Heart left ventricle (tissue), 16 donors: ENCODE measurements at regions not wholly inside any gene's neighbourhood (a gene's known extent, or its start where the extent isn't known, plus 50 kb on each side); places are given as distances from the start of the nearest gene placed in this dataset.

Source experiments
- ATAC-seq, 4 donors: fragments of 200-7000 bp; cut with Tn5 transposase; one replicate each; pipeline ENCODE4 v1.9.1; 2020 to 2022; ENCODE audit warnings: moderate library complexity in 4 of 4, mild to moderate bottlenecking in 3 of 4, moderate number of reproducible peaks in 1 of 4
- DNase-seq, 5 donors: peaks; one replicate each; pipeline ENCODE4 v3.0.0-alpha.2; 2020
- H3K27ac ChIP-seq, 12 donors: fragments of 200-600 bp; sonication (generic) in 4 of 12; one replicate each; pipeline versions ENCODE4 v1.5.0 to v1.8.0; 2016 to 2022; ENCODE audit warnings: mild to moderate bottlenecking in 2 of 12
- H3K27me3 ChIP-seq, 9 donors: fragments of 200-600 bp; sonication (generic) in 2 of 9; one replicate each; pipeline versions ENCODE4 v1.5.1 to v1.8.0; 2016 to 2022; ENCODE audit warnings: mild to moderate bottlenecking in 3 of 9
- H3K36me3 ChIP-seq, 9 donors: fragments of 200-600 bp; sonication (generic) in 2 of 9; one replicate each; pipeline versions ENCODE4 v1.5.0 to v1.8.0; 2018 to 2022; ENCODE audit warnings: mild to moderate bottlenecking in 2 of 9
- H3K4me1 ChIP-seq, 12 donors: fragments of 200-600 bp; sonication (generic) in 4 of 12; one replicate each; pipeline versions ENCODE4 v1.5.0 to v1.8.0; 2016 to 2022; ENCODE audit warnings: mild to moderate bottlenecking in 3 of 12
- H3K4me3 ChIP-seq, 12 donors: fragments of 200-600 bp; sonication (generic) in 4 of 12; one replicate each; pipeline versions ENCODE4 v1.5.0 to v1.8.0; 2017 to 2022; ENCODE audit warnings: mild to moderate bottlenecking in 9 of 12, moderate library complexity in 4 of 12
- H3K9me3 ChIP-seq, 12 donors: fragments of 200-600 bp; sonication (generic) in 4 of 12; one replicate each; pipeline versions ENCODE4 v1.5.0 to v1.8.0; 2016 to 2022; ENCODE audit warnings: mild to moderate bottlenecking in 1 of 12
- CTCF ChIP-seq, 12 donors: fragments of 200-600 bp; sonication (generic) in 4 of 12; IDR thresholded peaks; one replicate each; pipeline versions ENCODE4 v1.5.0 to v1.8.0; 2018 to 2022; ENCODE audit warnings: antibody characterized with exemption in 12 of 12, mild to moderate bottlenecking in 5 of 12
- POLR2A ChIP-seq, 2 donors: fragments of 450-650 bp; IDR thresholded peaks; one replicate each; pipeline ENCODE4 v1.6.1; 2017; ENCODE audit warnings: antibody characterized with exemption in 2 of 2, mild to moderate bottlenecking in 2 of 2, moderate library complexity in 2 of 2
- WGBS, 4 donors: extraction: QIAGEN DNeasy Blood & Tissue Kit in 2 of 4; methylation state at CpG; one replicate each; pipeline versions ENCODE4 v1.1.5 to v1.1.7; 2013 to 2018; 5-methylcytosine and 5-hydroxymethylcytosine counted together
- intact Hi-C, 10 donors: fragments of 100-400 bp; cut with DNase I; formaldehyde crosslinking; loops; one replicate each; pipeline versions ENCODE4 v1.11.1 to v1.14.2; 2022
- donor health status: ischemic (EF 13 %, LVEDD 7.1; RV severe dilation, severe dysfunction).
- donor health status: healthy with polysubstance abuse.
- donor health status: DM: no; HTN: yes; CAD: no.
- donor health status: DM: no; HTN: no; CAD: no.
- donor health status: ischemic (EF 25% LVEDD 6.9; RV normal size, moderate dysfunction).
- donor health status: ischemic (EF 25% LVEDD 5.7; RV mildly dilated, moderate dysfunction).
- donor health status: healthy.
- donor health status: DM: yes; HTN: yes; CAD: no.
- donor health status: ischemic (EF 35%, LVEDD 5.7; RV mildly dilated, moderate dysfunction).
- donor health status: nonischemic (EF 11% LVEDD 7.7; RV severe dilation, severe dysfunction).
- donor health status: DM: yes; HTN: yes; CAD: no.
- donor health status: PGD.
- donor health status: ischemic (EF 29% LVEDD 5.4; RV normal size, mild dysfunction).
- donor health status: nonischemic (EF 23%, LVEDD 6.1; RV moderate dilation, normal function).

- Histone ChIP-seq H3K27me3 (peaks cover 0 to 8% (median 0%) of the 10 kb centered on the region in 9 donors), H3K4me1 (peaks cover 0 to 11% (median 3%) of the 10 kb centered on the region in 12 donors), H3K36me3 (no peaks in the 10 kb centered on the region), H3K27ac (no peak overlapping the region), H3K4me3 (no peak overlapping the region), H3K9me3 (peaks cover 0 to 7% (median 0%) of the 10 kb centered on the region in 12 donors)
- ATAC-seq (peak in 3 of 4 donors; percentile 71 to 84 (median 77)), DNase-seq (peak in 3 of 5 donors; percentile 62 to 72 (median 64))
- intact Hi-C loops = no loop called here
- 6 to 36% (median 22%) methylated on average over 2 of the region's 2 CpGs for WGBS, 4 donors
- TF ChIP-seq CTCF (IDR thresholded peaks at IDR 0.05) (no peak), POLR2A (IDR thresholded peaks at IDR 0.05) (no peak)
Observed at GRCh38 chr20:16115911-16116552, 457.2 kb downstream of the KIF16B start.

GRCh38 chr20:16113736-16114135, 459.5 kb downstream of the KIF16B start:
- WGBS, 4 donors = 28 to 47% (median 40%) methylated on average over 2 of the region's 2 CpGs

GRCh38 chr20:16111852-16112412, 461.3 kb downstream of the KIF16B start:
- TF ChIP-seq CTCF (IDR thresholded peaks at IDR 0.05) = no peak
- no peak for TF ChIP-seq POLR2A (IDR thresholded peaks at IDR 0.05)
- Histone ChIP-seq H3K36me3 (no peaks in the 10 kb centered on the region), H3K27me3 (peaks cover 0 to 8% (median 0%) of the 10 kb centered on the region in 9 donors), H3K27ac (no peak overlapping the region), H3K4me1 (peaks cover 0 to 16% (median 6%) of the 10 kb centered on the region in 12 donors), H3K4me3 (no peak overlapping the region), H3K9me3 (no peaks in the 10 kb centered on the region)
- 58 to 79% (median 63%) methylated on average over 6 of the region's 6 CpGs for WGBS, 4 donors
- DNase-seq (no peak), ATAC-seq (no peak)
- intact Hi-C loops = no loop called here

More at GRCh38 chr20:16113736-16114135, 459.5 kb downstream of the KIF16B start:
- H3K4me1 ChIP-seq = peaks cover 0 to 11% (median 3%) of the 10 kb centered on the region in 12 donors
- H3K27ac ChIP-seq = no peak overlapping the region
- intact Hi-C loops = no loop called here
- no peaks in the 10 kb centered on the region for H3K36me3 ChIP-seq
- no peak overlapping the region for H3K4me3 ChIP-seq
- H3K27me3 ChIP-seq = peaks cover 0 to 8% (median 0%) of the 10 kb centered on the region in 9 donors
- ATAC-seq (no peak), DNase-seq (no peak)
- TF ChIP-seq CTCF (IDR thresholded peaks at IDR 0.05) = no peak
- no peak for TF ChIP-seq POLR2A (IDR thresholded peaks at IDR 0.05)
- H3K9me3 ChIP-seq = peaks cover 0 to 7% (median 0%) of the 10 kb centered on the region in 12 donors

- Histone ChIP-seq H3K36me3 (no peaks in the 10 kb centered on the region), H3K27me3 (peaks cover 0 to 8% (median 0%) of the 10 kb centered on the region in 9 donors), H3K4me1 (peaks cover 0 to 17% (median 5%) of the 10 kb centered on the region in 12 donors), H3K9me3 (no peaks in the 10 kb centered on the region), H3K27ac (no peak overlapping the region), H3K4me3 (no peak overlapping the region)
- no peak for DNase-seq
- 80 to 91% (median 90%) methylated on average over 5 of the region's 5 CpGs for WGBS, 4 donors
- TF ChIP-seq CTCF (IDR thresholded peaks at IDR 0.05) = no peak
- no peak for TF ChIP-seq POLR2A (IDR thresholded peaks at IDR 0.05)
- ATAC-seq = no peak
- intact Hi-C loops = no loop called here
Observed at GRCh38 chr20:16111172-16111832, 461.9 kb downstream of the KIF16B start.
